ENCODE measurements at regions not wholly inside any gene's neighbourhood (a gene's known extent, or its start where the extent isn't known, plus 50 kb on each side); places are given as distances from the start of the nearest gene placed in this dataset.

GRCh38 chr5:6216471-6217075 is 161.8 kb downstream of the MED10 start:
- Histone ChIP-seq H3K36me3 (ENCODE audit: control insufficient read depth, low read length) (no peaks in the 10 kb centered on the region), H3K27me3 (ENCODE audit: control insufficient read depth, low read length) (no peaks in the 10 kb centered on the region), H3K9me3 (ENCODE audit: control insufficient read depth, insufficient read depth, low read length) (no peaks in the 10 kb centered on the region), H3K4me1 (ENCODE audit: control insufficient read depth, low read length) (no peaks in the 10 kb centered on the region), H3K27ac (ENCODE audit: low read depth, low read length) (no peak overlapping the region), H3K4me3 (ENCODE audit: low read length) (no peak overlapping the region), H3K79me2 (ENCODE audit: control insufficient read depth, low read length) (no peaks in the 10 kb centered on the region), H4K20me1 (ENCODE audit: control insufficient read depth, insufficient read depth, low read depth, low read length) (no peaks in the 10 kb centered on the region), H3K9me2 (replicated peaks; ENCODE audit: control insufficient read depth, low read length) (no peaks in the 10 kb centered on the region), H3F3A (ENCODE audit: control insufficient read depth, insufficient read depth) (no peaks in the 10 kb centered on the region), H3K4me2 (ENCODE audit: low read length) (no peak overlapping the region)
- TF ChIP-seq EZH2phosphoT487 (IDR thresholded peaks at IDR 0.05; ENCODE audit: borderline replicate concordance, low read length): no peak

- no peak overlapping the region for H3K4me2 ChIP-seq (ENCODE audit: low read length)
- H3K9me2 ChIP-seq (replicated peaks; ENCODE audit: control insufficient read depth, low read length): no peaks in the 10 kb centered on the region
- no peaks in the 10 kb centered on the region for H3K9me3 ChIP-seq (ENCODE audit: control insufficient read depth, insufficient read depth, low read length)
- no peaks in the 10 kb centered on the region for H3K27me3 ChIP-seq (ENCODE audit: control insufficient read depth, low read length)
- H3K4me1 ChIP-seq (ENCODE audit: control insufficient read depth, low read length): no peaks in the 10 kb centered on the region
- H3K79me2 ChIP-seq (ENCODE audit: control insufficient read depth, low read length): no peaks in the 10 kb centered on the region
- H3K36me3 ChIP-seq (ENCODE audit: control insufficient read depth, low read length): no peaks in the 10 kb centered on the region
- no peak overlapping the region for H3K4me3 ChIP-seq (ENCODE audit: low read length)
- TF ChIP-seq EZH2phosphoT487 (IDR thresholded peaks at IDR 0.05; ENCODE audit: borderline replicate concordance, low read length): no peak
- TF ChIP-seq, protein P1, sequence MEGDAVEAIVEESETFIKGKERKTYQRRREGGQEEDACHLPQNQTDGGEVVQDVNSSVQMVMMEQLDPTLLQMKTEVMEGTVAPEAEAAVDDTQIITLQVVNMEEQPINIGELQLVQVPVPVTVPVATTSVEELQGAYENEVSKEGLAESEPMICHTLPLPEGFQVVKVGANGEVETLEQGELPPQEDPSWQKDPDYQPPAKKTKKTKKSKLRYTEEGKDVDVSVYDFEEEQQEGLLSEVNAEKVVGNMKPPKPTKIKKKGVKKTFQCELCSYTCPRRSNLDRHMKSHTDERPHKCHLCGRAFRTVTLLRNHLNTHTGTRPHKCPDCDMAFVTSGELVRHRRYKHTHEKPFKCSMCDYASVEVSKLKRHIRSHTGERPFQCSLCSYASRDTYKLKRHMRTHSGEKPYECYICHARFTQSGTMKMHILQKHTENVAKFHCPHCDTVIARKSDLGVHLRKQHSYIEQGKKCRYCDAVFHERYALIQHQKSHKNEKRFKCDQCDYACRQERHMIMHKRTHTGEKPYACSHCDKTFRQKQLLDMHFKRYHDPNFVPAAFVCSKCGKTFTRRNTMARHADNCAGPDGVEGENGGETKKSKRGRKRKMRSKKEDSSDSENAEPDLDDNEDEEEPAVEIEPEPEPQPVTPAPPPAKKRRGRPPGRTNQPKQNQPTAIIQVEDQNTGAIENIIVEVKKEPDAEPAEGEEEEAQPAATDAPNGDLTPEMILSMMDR (IDR thresholded peaks at IDR 0.05; ENCODE audit: low read depth, low read length, poor library complexity, severe bottlenecking): no peak
- no peak overlapping the region for H3K27ac ChIP-seq (ENCODE audit: low read depth, low read length)
- H3F3A ChIP-seq (ENCODE audit: control insufficient read depth, insufficient read depth): no peaks in the 10 kb centered on the region
- no peaks in the 10 kb centered on the region for H4K20me1 ChIP-seq (ENCODE audit: control insufficient read depth, insufficient read depth, low read depth, low read length)
These were observed 162.5 kb downstream of the MED10 start for GRCh38 chr5:6215891-6216290.

GRCh38 chr5:6212244-6212643 is 166.1 kb downstream of the MED10 start:
- Histone ChIP-seq H3F3A (ENCODE audit: control insufficient read depth, insufficient read depth) (no peaks in the 10 kb centered on the region), H3K36me3 (ENCODE audit: control insufficient read depth, low read length) (no peaks in the 10 kb centered on the region), H3K4me1 (ENCODE audit: control insufficient read depth, low read length) (no peaks in the 10 kb centered on the region), H3K4me2 (ENCODE audit: low read length) (no peak overlapping the region), H3K27me3 (ENCODE audit: control insufficient read depth, low read length) (no peaks in the 10 kb centered on the region), H3K27ac (ENCODE audit: low read depth, low read length) (no peak overlapping the region), H3K9me3 (ENCODE audit: control insufficient read depth, insufficient read depth, low read length) (no peaks in the 10 kb centered on the region), H3K79me2 (ENCODE audit: control insufficient read depth, low read length) (no peaks in the 10 kb centered on the region), H3K9me2 (replicated peaks; ENCODE audit: control insufficient read depth, low read length) (no peaks in the 10 kb centered on the region), H3K4me3 (ENCODE audit: low read length) (no peak overlapping the region), H4K20me1 (ENCODE audit: control insufficient read depth, insufficient read depth, low read depth, low read length) (no peaks in the 10 kb centered on the region)
- no peak for TF ChIP-seq EZH2phosphoT487 (IDR thresholded peaks at IDR 0.05; ENCODE audit: borderline replicate concordance, low read length)
- TF ChIP-seq, protein P1 (IDR thresholded peaks at IDR 0.05; ENCODE audit: low read depth, low read length, poor library complexity, severe bottlenecking): no peak

DNA sequence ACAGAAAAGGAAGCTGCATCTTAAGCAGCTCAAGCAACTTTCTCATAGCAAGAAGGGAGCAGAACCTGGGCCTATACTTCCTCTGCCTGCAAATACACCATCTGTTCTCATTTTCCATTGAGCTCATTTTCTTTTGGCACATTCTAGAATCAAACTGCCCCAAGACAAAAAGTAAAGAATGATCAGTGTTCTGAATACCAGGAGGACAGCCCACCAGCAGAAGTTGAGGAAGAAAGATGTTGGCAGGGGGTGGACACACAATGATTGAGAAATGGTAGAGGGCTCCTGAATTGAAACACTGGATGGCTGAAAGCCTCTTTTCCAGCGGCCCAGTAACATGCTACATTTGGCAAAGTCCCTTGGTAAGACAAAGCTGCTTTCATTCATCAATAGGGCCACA is 171.8 kb downstream of the MED10 start:
- no peaks in the 10 kb centered on the region for H3K36me3 ChIP-seq (ENCODE audit: control insufficient read depth, low read length)
- H3K4me1 ChIP-seq (ENCODE audit: control insufficient read depth, low read length): no peaks in the 10 kb centered on the region
- no peak overlapping the region for H3K4me3 ChIP-seq (ENCODE audit: low read length)
- no peak overlapping the region for H3K27ac ChIP-seq (ENCODE audit: low read depth, low read length)
- H3F3A ChIP-seq (ENCODE audit: control insufficient read depth, insufficient read depth): no peaks in the 10 kb centered on the region
- H3K27me3 ChIP-seq (ENCODE audit: control insufficient read depth, low read length): no peaks in the 10 kb centered on the region
- no peaks in the 10 kb centered on the region for H4K20me1 ChIP-seq (ENCODE audit: control insufficient read depth, insufficient read depth, low read depth, low read length)
- TF ChIP-seq, protein P1 (IDR thresholded peaks at IDR 0.05; ENCODE audit: low read depth, low read length, poor library complexity, severe bottlenecking): no peak
- TF ChIP-seq EZH2phosphoT487 (IDR thresholded peaks at IDR 0.05; ENCODE audit: borderline replicate concordance, low read length): no peak
- H3K9me3 ChIP-seq (ENCODE audit: control insufficient read depth, insufficient read depth, low read length): no peaks in the 10 kb centered on the region
- no peaks in the 10 kb centered on the region for H3K79me2 ChIP-seq (ENCODE audit: control insufficient read depth, low read length)
- no peak overlapping the region for H3K4me2 ChIP-seq (ENCODE audit: low read length)
- no peaks in the 10 kb centered on the region for H3K9me2 ChIP-seq (replicated peaks; ENCODE audit: control insufficient read depth, low read length)

All from DOHH2 (cell line).